Gastroesophageal sphincter (tissue), 3 donors: ENCODE measurements at regions not wholly inside any gene's neighbourhood (a gene's known extent, or its start where the extent isn't known, plus 50 kb on each side); places are given as distances from the start of the nearest gene placed in this dataset.

Experiments used
- CTCF ChIP-seq, 4 experiments: fragments of 200-600 bp in 2 of 4; fragments of 450-650 bp in 2 of 4; sonication (generic) in 1 of 4; IDR thresholded peaks; one replicate each; pipeline ENCODE4 v1.5.1; 2017 to 2019; ENCODE audit warnings: antibody characterized with exemption in 4 of 4, mild to moderate bottlenecking in 2 of 4, moderate library complexity in 2 of 4
- POLR2A ChIP-seq, 2 donors: fragments of 450-650 bp; IDR thresholded peaks; one replicate each; pipeline ENCODE4 v1.6.1; 2017; ENCODE audit warnings: antibody characterized with exemption in 2 of 2, mild to moderate bottlenecking in 2 of 2, moderate library complexity in 1 of 2

GRCh38 chr2:198424112-198424511 is 619.7 kb downstream of the PLCL1 start:
- TF ChIP-seq POLR2A (IDR thresholded peaks at IDR 0.05): no peak
- no peak for TF ChIP-seq CTCF (IDR thresholded peaks at IDR 0.05)
